Neural progenitor cell (in vitro differentiated cells): ENCODE measurements at regions not wholly inside any gene's neighbourhood (a gene's known extent, or its start where the extent isn't known, plus 50 kb on each side); places are given as distances from the start of the nearest gene placed in this dataset.

Experiments used
- DNase-seq: peaks from one replicate; pipeline ENCODE4 v3.0.0-alpha.2; 2016; ENCODE audit warnings: low spot score
- H2AFZ ChIP-seq: fragments of 200-600 bp; sonication (generic); replicated peaks from 2 replicates; pipeline ENCODE4 v1.6.1; 2016; ENCODE audit warnings: antibody characterized with exemption
- H3F3A ChIP-seq: fragments of 200-600 bp; sonication (generic); 2 replicates; pipeline ENCODE4 v1.6.1; 2016; ENCODE audit warnings: antibody characterized with exemption, low read depth
- H3K27ac ChIP-seq: fragments of 200-600 bp; sonication (generic); 2 replicates; pipeline ENCODE4 v1.5.1; 2016; ENCODE audit warnings: mild to moderate bottlenecking
- H3K27me3 ChIP-seq: fragments of 200-600 bp; sonication (generic); 2 replicates; pipeline ENCODE4 v1.6.1; 2016; ENCODE audit warnings: mild to moderate bottlenecking, moderate library complexity
- H3K36me3 ChIP-seq: fragments of 200-600 bp; sonication (generic); 2 replicates; pipeline ENCODE4 v1.5.1; 2016
- H3K4me1 ChIP-seq: fragments of 200-600 bp; sonication (generic); 2 replicates; pipeline ENCODE4 v1.6.1; 2016; ENCODE audit warnings: mixed run types
- H3K4me2 ChIP-seq: fragments of 200-600 bp; sonication (generic); 2 replicates; pipeline ENCODE4 v1.6.1; 2016
- H3K4me3 ChIP-seq: fragments of 200-600 bp; sonication (generic); 2 replicates; pipeline ENCODE4 v1.5.1; 2016
- H3K79me2 ChIP-seq: fragments of 200-600 bp; sonication (generic); 2 replicates; pipeline ENCODE4 v1.6.1; 2016; ENCODE audit warnings: low read depth
- H3K9ac ChIP-seq: fragments of 200-600 bp; sonication (generic); 2 replicates; pipeline ENCODE4 v1.6.1; 2016
- H3K9me3 ChIP-seq: fragments of 200-600 bp; sonication (generic); 2 replicates; pipeline ENCODE4 v1.5.1; 2016; ENCODE audit warnings: low read depth
- H4K20me1 ChIP-seq: fragments of 200-600 bp; sonication (generic); 2 replicates; pipeline ENCODE4 v1.6.1; 2016; ENCODE audit warnings: low read depth
- H3K27ac Mint-ChIP-seq: 3 replicates; pipeline ENCODE4 v1.8.0; 2021; ENCODE audit warnings: mixed read lengths
- H3K27me3 Mint-ChIP-seq: 2 replicates; pipeline ENCODE4 v1.8.0; 2022; ENCODE audit warnings: low read depth, mild to moderate bottlenecking, inconsistent platforms, moderate library complexity, mixed read lengths; ENCODE audit not compliant: insufficient read depth
- H3K36me3 Mint-ChIP-seq: 3 replicates; pipeline ENCODE4 v1.8.0; 2021; ENCODE audit warnings: mixed read lengths
- H3K4me1 Mint-ChIP-seq: 3 replicates; pipeline ENCODE4 v1.8.0; 2021; ENCODE audit warnings: mixed read lengths
- H3K4me3 Mint-ChIP-seq: 3 replicates; pipeline ENCODE4 v1.8.0; 2021; ENCODE audit warnings: mild to moderate bottlenecking, moderate library complexity, mixed read lengths
- H3K9me3 Mint-ChIP-seq: 3 replicates; pipeline ENCODE4 v1.8.0; 2020; ENCODE audit warnings: mixed read lengths
- CTCF ChIP-seq: fragments of 200-600 bp; sonication (generic); IDR thresholded peaks from 2 replicates; pipeline ENCODE4 v1.5.1; 2017; ENCODE audit warnings: antibody characterized with exemption, mild to moderate bottlenecking
- EZH2 ChIP-seq: fragments of 200-600 bp; sonication (generic); IDR thresholded peaks from 2 replicates; pipeline ENCODE4 v1.6.1; 2017; ENCODE audit warnings: antibody characterized with exemption, mild to moderate bottlenecking, moderate library complexity
- EZH2phosphoT487 ChIP-seq: fragments of 200-600 bp; sonication (generic); IDR thresholded peaks from 2 replicates; pipeline ENCODE4 v1.6.1; 2017; ENCODE audit warnings: antibody characterized with exemption

DNA sequence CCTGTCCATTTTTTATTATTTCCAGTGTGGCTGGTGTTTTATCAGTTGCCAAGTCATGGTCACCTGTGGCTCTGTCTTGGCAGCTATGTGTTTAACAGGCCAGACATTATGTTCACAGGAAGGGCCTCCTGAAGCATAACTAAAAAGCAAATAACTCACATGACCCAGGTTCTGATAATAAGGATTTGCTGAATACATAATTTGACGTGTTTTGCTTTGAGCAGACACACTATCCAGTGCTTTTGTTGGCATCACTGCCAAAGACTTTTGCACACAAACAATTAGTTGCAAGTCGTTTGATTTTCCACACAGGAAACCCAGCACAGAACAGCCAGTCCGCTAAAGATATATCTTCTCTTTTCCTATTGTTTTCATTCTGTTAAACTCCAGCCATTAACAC is 173.6 kb downstream of the ARL4A start:
- no peak overlapping the region for H2AFZ ChIP-seq
- no peaks in the 10 kb centered on the region for H3F3A ChIP-seq
- TF ChIP-seq CTCF (no peak), EZH2 (no peak), EZH2phosphoT487 (no peak)
- no peak overlapping the region for H3K4me3 Mint-ChIP-seq
- no peak overlapping the region for H3K4me2 ChIP-seq
- no peaks in the 10 kb centered on the region for H3K36me3 Mint-ChIP-seq
- H3K9ac ChIP-seq = no peak overlapping the region
- H3K27ac ChIP-seq = no peak overlapping the region
- no peaks in the 10 kb centered on the region for H3K79me2 ChIP-seq
- peaks cover 5% of the 10 kb centered on the region for H3K9me3 Mint-ChIP-seq
- peaks cover 6% of the 10 kb centered on the region for H3K27me3 Mint-ChIP-seq
- peak overlapping the region; percentile 12 for H3K27ac Mint-ChIP-seq
- peaks cover 6% of the 10 kb centered on the region for H3K4me1 ChIP-seq
- H4K20me1 ChIP-seq = no peaks in the 10 kb centered on the region
- H3K27me3 ChIP-seq = no peaks in the 10 kb centered on the region
- no peaks in the 10 kb centered on the region for H3K36me3 ChIP-seq
- no peaks in the 10 kb centered on the region for H3K9me3 ChIP-seq
- no peak for DNase-seq
- peaks cover 21% of the 10 kb centered on the region for H3K4me1 Mint-ChIP-seq
- no peak overlapping the region for H3K4me3 ChIP-seq

GRCh38 chr7:12862146-12862545 is 174.7 kb downstream of the ARL4A start:
- H3K36me3 Mint-ChIP-seq = no peaks in the 10 kb centered on the region
- H3K4me1 Mint-ChIP-seq = peaks cover 24% of the 10 kb centered on the region
- no peaks in the 10 kb centered on the region for H3K9me3 ChIP-seq
- H3K9me3 Mint-ChIP-seq = peaks cover 5% of the 10 kb centered on the region
- no peaks in the 10 kb centered on the region for H3F3A ChIP-seq
- no peak for TF ChIP-seq EZH2
- TF ChIP-seq EZH2phosphoT487 = no peak
- no peak for TF ChIP-seq CTCF
- H3K27me3 ChIP-seq = no peaks in the 10 kb centered on the region
- H2AFZ ChIP-seq = no peak overlapping the region
- H3K36me3 ChIP-seq = no peaks in the 10 kb centered on the region
- no peak for DNase-seq
- H4K20me1 ChIP-seq = no peaks in the 10 kb centered on the region
- H3K4me3 Mint-ChIP-seq = no peak overlapping the region
- H3K79me2 ChIP-seq = no peaks in the 10 kb centered on the region
- peaks cover 4% of the 10 kb centered on the region for H3K27me3 Mint-ChIP-seq
- no peak overlapping the region for H3K27ac ChIP-seq
- no peak overlapping the region for H3K27ac Mint-ChIP-seq
- H3K4me1 ChIP-seq = peaks cover 12% of the 10 kb centered on the region
- no peak overlapping the region for H3K9ac ChIP-seq
- no peak overlapping the region for H3K4me2 ChIP-seq
- H3K4me3 ChIP-seq = no peak overlapping the region

DNA sequence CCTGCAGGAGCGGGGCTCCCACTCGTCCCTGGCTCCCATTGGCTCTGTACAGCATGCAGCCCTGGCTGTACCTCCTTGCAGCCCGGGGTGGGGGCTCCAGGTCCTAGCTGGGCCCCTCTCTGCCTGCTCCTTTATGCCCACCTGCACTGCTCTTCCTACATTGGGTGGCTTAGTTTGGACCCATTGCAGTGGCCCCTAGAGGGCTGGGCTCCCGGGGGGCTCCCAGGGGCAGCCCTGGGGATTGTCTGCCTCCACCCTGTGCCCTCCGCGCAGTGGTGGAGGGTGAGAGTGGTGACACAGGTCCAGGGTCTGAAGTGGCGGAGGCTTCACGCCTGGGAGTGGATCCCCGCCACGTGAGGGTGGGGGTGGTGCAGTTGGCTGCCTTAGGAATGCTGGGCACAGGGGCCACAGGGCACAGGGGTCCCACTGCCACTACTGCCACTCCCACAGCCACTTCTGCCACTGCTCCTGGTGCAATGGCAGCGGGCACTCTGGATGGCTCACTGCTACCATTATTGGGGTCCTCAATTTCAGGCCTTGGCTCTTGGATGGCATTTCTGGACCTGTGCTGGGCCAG is 177.1 kb downstream of the ARL4A start:
- Mint-ChIP-seq H3K4me3 (no peak overlapping the region), H3K4me1 (peaks cover 24% of the 10 kb centered on the region), H3K36me3 (no peaks in the 10 kb centered on the region), H3K9me3 (peaks cover 8% of the 10 kb centered on the region), H3K27me3 (peaks cover 4% of the 10 kb centered on the region), H3K27ac (peak overlapping the region; percentile 97)
- H3K27me3 ChIP-seq = no peaks in the 10 kb centered on the region
- H3K9me3 ChIP-seq = no peaks in the 10 kb centered on the region
- H3K4me3 ChIP-seq = no peak overlapping the region
- peaks cover 12% of the 10 kb centered on the region for H3K4me1 ChIP-seq
- H3K36me3 ChIP-seq = no peaks in the 10 kb centered on the region
- TF ChIP-seq EZH2 (no peak), CTCF (no peak), EZH2phosphoT487 (no peak)
- no peaks in the 10 kb centered on the region for H3K79me2 ChIP-seq
- H3K27ac ChIP-seq = no peak overlapping the region
- DNase-seq = no peak
- no peaks in the 10 kb centered on the region for H4K20me1 ChIP-seq
- H3F3A ChIP-seq = no peaks in the 10 kb centered on the region
- H2AFZ ChIP-seq = no peak overlapping the region
- no peak overlapping the region for H3K9ac ChIP-seq
- H3K4me2 ChIP-seq = no peak overlapping the region
